SK-N-SH treated with all-trans-retinoic acid at 6 μM for 48 hours (cell line): ENCODE measurements at regions not wholly inside any gene's neighbourhood (a gene's known extent, or its start where the extent isn't known, plus 50 kb on each side); places are given as distances from the start of the nearest gene placed in this dataset.

Experiments
- ATAC-seq: fragments of 200-7000 bp; cut with Tn5 transposase; 3 replicates; pipeline ENCODE4 v1.9.1; 2020; ENCODE audit warnings: mild to moderate bottlenecking, moderate library complexity
- ARNTL ChIP-seq: fragments of 450-650 bp; formaldehyde crosslinking; IDR thresholded peaks from 2 replicates; pipeline ENCODE4 v1.5.0; 2020; ENCODE audit warnings: low read depth, mild to moderate bottlenecking, moderate library complexity, borderline replicate concordance
- BACH2 ChIP-seq: fragments of 250-450 bp; sonication (Bioruptor Pico); IDR thresholded peaks from 2 replicates; pipeline ENCODE4 v1.9.0; 2021; ENCODE audit warnings: mild to moderate bottlenecking, borderline replicate concordance
- CSDC2 ChIP-seq: fragments of 250-450 bp; sonication (Bioruptor Pico); IDR thresholded peaks from 2 replicates; pipeline ENCODE4 v1.5.0; 2020; ENCODE audit warnings: mild to moderate bottlenecking, moderate library complexity
- GLIS3 ChIP-seq: fragments of 250-450 bp; sonication (Bioruptor Pico); IDR thresholded peaks from 2 replicates; pipeline ENCODE4 v1.5.0; 2020; ENCODE audit warnings: mild to moderate bottlenecking, moderate library complexity
- ISL1 ChIP-seq: fragments of 250-450 bp; sonication (Bioruptor Pico); IDR thresholded peaks from 2 replicates; pipeline ENCODE4 v2.1.2; 2022; ENCODE audit warnings: mild to moderate bottlenecking, moderate library complexity
- OSR1 ChIP-seq: fragments of 250-450 bp; sonication (Bioruptor Pico); IDR thresholded peaks from 2 replicates; pipeline ENCODE4 v1.8.0; 2022; ENCODE audit warnings: moderate library complexity, mild to moderate bottlenecking, inconsistent platforms
- PPARA ChIP-seq: fragments of 250-450 bp; sonication (Bioruptor Pico); IDR thresholded peaks from 2 replicates; pipeline ENCODE4 v1.5.0; 2020; ENCODE audit warnings: mild to moderate bottlenecking, borderline replicate concordance
- RARB ChIP-seq: fragments of 250-450 bp; sonication (Bioruptor Pico); IDR thresholded peaks from 2 replicates; pipeline ENCODE4 v1.8.0; 2021; ENCODE audit warnings: mild to moderate bottlenecking, moderate library complexity
- SNAI2 ChIP-seq: fragments of 250-450 bp; sonication (Bioruptor Pico); IDR thresholded peaks from 2 replicates; pipeline ENCODE4 v1.5.0; 2020; ENCODE audit warnings: mild to moderate bottlenecking, moderate library complexity
- TCF4 ChIP-seq: fragments of 250-450 bp; sonication (Bioruptor Pico); IDR thresholded peaks from 2 replicates; pipeline ENCODE4 v1.8.0; 2021; ENCODE audit warnings: mild to moderate bottlenecking, moderate library complexity, borderline replicate concordance
- TOX ChIP-seq: fragments of 250-450 bp; sonication (Bioruptor Pico); IDR thresholded peaks from 2 replicates; pipeline ENCODE4 v1.8.0; 2021; ENCODE audit warnings: mild to moderate bottlenecking, moderate library complexity, borderline replicate concordance
- ZC3H10 ChIP-seq: fragments of 250-450 bp; sonication (Bioruptor Pico); IDR thresholded peaks from 2 replicates; pipeline ENCODE4 v1.5.1; 2021; ENCODE audit warnings: mild to moderate bottlenecking, moderate library complexity
- ZFP3 ChIP-seq: fragments of 250-450 bp; sonication (Bioruptor Pico); IDR thresholded peaks from 2 replicates; pipeline ENCODE4 v1.5.0; 2020; ENCODE audit warnings: mild to moderate bottlenecking, moderate library complexity
- ZFP30 ChIP-seq: fragments of 450-650 bp; formaldehyde crosslinking; IDR thresholded peaks from 2 replicates; pipeline ENCODE4 v1.5.0; 2022; ENCODE audit warnings: mild to moderate bottlenecking, moderate library complexity
- ZNF565 ChIP-seq: fragments of 450-650 bp; formaldehyde crosslinking; conservative IDR thresholded peaks from 2 replicates; pipeline ENCODE4 v1.5.0; 2020; ENCODE audit warnings: low read depth, mild to moderate bottlenecking, moderate library complexity
- ZNF70 ChIP-seq: fragments of 450-650 bp; formaldehyde crosslinking; IDR thresholded peaks from 2 replicates; pipeline ENCODE4 v1.5.0; 2020; ENCODE audit warnings: mild to moderate bottlenecking, moderate library complexity
- ZNF8 ChIP-seq: fragments of 450-650 bp; formaldehyde crosslinking; IDR thresholded peaks from 2 replicates; pipeline ENCODE4 v1.5.0; 2020; ENCODE audit warnings: mild to moderate bottlenecking, moderate library complexity
- TF ChIP-seq, protein P1 (sequence below): fragments of 250-450 bp; sonication (Bioruptor Pico); IDR thresholded peaks from 2 replicates; pipeline ENCODE4 v1.8.0; 2021; ENCODE audit warnings: low read depth, mild to moderate bottlenecking, moderate library complexity, borderline replicate concordance
- TF ChIP-seq, protein P2 (sequence below): fragments of 250-450 bp; sonication (Bioruptor Pico); IDR thresholded peaks from 2 replicates; pipeline ENCODE4 v1.8.0; 2020; ENCODE audit warnings: mild to moderate bottlenecking, moderate library complexity, borderline replicate concordance
- TF ChIP-seq, protein P3 (sequence below): fragments of 250-450 bp; sonication (Bioruptor Pico); IDR thresholded peaks from 2 replicates; pipeline ENCODE4 v1.5.1; 2021; ENCODE audit warnings: mild to moderate bottlenecking, moderate library complexity

DNA sequence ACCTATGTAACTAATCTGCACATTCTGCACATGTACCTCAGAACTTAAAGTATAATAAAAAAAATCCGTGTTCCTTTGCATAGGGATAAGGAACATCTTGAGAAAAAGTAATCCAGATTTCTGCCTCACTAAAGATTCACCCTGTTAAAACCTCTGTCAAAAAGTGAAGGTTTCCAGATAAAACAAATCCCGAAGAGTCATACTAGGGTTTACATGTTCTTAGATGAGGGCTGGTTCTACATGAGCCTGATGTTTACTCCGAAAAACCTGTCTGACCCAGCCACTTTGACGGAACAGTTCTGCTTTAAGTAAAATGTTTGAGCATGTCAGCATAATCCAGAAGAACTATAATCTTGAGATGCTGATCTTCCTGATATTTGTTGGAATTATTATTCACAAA lies 515.6 kb upstream of the SLC8A1 start:
- no peak for ATAC-seq
- TF ChIP-seq ZC3H10 (no peak), TOX (no peak), OSR1 (CRISPR knock-in tag) (no peak), CSDC2 (CRISPR knock-in tag) (no peak), TCF4 (CRISPR knock-in tag) (no peak), BACH2 (no peak), RARB (CRISPR knock-in tag) (no peak), ZFP30 (CRISPR knock-in tag) (no peak)
- TF ChIP-seq, protein P1, sequence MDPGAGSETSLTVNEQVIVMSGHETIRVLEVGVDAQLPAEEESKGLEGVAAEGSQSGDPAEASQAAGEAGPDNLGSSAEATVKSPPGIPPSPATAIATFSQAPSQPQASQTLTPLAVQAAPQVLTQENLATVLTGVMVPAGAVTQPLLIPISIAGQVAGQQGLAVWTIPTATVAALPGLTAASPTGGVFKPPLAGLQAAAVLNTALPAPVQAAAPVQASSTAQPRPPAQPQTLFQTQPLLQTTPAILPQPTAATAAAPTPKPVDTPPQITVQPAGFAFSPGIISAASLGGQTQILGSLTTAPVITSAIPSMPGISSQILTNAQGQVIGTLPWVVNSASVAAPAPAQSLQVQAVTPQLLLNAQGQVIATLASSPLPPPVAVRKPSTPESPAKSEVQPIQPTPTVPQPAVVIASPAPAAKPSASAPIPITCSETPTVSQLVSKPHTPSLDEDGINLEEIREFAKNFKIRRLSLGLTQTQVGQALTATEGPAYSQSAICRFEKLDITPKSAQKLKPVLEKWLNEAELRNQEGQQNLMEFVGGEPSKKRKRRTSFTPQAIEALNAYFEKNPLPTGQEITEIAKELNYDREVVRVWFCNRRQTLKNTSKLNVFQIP (CRISPR knock-in tag) = no peak
- TF ChIP-seq, protein P2, sequence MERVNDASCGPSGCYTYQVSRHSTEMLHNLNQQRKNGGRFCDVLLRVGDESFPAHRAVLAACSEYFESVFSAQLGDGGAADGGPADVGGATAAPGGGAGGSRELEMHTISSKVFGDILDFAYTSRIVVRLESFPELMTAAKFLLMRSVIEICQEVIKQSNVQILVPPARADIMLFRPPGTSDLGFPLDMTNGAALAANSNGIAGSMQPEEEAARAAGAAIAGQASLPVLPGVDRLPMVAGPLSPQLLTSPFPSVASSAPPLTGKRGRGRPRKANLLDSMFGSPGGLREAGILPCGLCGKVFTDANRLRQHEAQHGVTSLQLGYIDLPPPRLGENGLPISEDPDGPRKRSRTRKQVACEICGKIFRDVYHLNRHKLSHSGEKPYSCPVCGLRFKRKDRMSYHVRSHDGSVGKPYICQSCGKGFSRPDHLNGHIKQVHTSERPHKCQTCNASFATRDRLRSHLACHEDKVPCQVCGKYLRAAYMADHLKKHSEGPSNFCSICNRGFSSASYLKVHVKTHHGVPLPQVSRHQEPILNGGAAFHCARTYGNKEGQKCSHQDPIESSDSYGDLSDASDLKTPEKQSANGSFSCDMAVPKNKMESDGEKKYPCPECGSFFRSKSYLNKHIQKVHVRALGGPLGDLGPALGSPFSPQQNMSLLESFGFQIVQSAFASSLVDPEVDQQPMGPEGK (CRISPR knock-in tag) = no peak
- TF ChIP-seq, all 23 proteins: peak for 0

DNA sequence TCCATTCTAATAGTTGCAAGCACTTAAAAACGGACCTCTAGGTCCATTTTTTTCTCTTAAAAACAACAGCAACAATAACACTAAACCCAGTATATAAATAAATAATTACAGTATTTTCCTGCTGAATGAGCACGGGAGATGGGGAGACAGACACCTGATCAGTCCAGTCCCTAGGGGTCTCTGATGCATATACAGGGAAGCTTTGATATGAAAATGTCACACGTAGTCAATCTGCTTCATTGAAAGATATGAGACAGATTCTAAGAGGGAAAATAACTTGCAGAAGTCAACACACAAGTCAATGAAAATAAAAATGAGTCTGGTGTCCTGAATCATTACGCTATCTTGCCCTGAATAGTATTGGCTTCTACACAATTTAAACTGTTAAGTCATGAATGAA lies 523.3 kb upstream of the SLC8A1 start:
- no peak for ATAC-seq
- TF ChIP-seq, protein P2 (CRISPR knock-in tag) = no peak
- no peak for TF ChIP-seq PPARA (CRISPR knock-in tag)
- no peak for TF ChIP-seq BACH2
- TF ChIP-seq ZC3H10 = no peak

DNA sequence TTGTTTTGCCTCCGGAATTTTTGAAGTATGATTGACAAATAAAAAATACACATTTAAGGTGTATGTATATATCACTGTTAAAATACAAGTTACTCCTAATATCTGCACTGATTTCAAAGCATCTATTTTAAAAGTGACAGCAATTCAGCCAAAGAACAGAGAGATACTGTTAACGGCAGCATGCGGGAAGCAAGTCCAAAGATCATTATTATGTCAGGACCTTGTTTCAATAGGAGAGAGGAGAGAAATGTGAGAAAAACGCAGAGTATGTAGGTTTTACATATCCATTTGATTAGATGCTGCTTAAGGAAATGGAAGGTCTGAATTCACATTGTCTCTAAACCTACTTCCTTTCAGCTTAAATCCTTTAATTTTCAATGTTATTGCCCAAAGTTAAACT lies 545.5 kb upstream of the SLC8A1 start:
- no peak for TF ChIP-seq CSDC2 (CRISPR knock-in tag)
- no peak for ATAC-seq

DNA sequence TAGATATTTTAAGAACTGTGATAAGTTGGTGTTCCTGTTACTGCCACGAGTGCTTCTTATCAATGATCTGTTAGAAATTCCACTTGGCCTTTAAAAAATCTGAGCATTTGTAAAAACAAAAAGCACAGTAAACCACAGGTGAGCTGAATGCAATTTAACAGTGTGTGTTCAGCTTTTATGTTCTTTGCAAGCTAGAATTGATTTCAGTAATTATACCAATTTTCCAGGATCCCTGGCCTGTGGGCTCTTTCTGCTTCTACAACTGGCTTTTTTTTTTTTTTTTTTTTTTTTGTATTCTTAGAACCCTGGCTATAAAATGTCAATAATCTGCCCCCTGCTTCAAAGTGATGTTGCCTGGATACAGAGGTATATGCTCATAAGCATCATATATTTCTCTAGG lies 548.5 kb upstream of the SLC8A1 start:
- no peak for ATAC-seq
- TF ChIP-seq ISL1 (CRISPR knock-in tag) (no peak), GLIS3 (CRISPR knock-in tag) (no peak)
- TF ChIP-seq, protein P2 (CRISPR knock-in tag) = no peak
- TF ChIP-seq, protein P3, sequence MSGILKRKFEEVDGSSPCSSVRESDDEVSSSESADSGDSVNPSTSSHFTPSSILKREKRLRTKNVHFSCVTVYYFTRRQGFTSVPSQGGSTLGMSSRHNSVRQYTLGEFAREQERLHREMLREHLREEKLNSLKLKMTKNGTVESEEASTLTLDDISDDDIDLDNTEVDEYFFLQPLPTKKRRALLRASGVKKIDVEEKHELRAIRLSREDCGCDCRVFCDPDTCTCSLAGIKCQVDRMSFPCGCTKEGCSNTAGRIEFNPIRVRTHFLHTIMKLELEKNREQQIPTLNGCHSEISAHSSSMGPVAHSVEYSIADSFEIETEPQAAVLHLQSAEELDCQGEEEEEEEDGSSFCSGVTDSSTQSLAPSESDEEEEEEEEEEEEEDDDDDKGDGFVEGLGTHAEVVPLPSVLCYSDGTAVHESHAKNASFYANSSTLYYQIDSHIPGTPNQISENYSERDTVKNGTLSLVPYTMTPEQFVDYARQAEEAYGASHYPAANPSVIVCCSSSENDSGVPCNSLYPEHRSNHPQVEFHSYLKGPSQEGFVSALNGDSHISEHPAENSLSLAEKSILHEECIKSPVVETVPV (CRISPR knock-in tag) = no peak

DNA sequence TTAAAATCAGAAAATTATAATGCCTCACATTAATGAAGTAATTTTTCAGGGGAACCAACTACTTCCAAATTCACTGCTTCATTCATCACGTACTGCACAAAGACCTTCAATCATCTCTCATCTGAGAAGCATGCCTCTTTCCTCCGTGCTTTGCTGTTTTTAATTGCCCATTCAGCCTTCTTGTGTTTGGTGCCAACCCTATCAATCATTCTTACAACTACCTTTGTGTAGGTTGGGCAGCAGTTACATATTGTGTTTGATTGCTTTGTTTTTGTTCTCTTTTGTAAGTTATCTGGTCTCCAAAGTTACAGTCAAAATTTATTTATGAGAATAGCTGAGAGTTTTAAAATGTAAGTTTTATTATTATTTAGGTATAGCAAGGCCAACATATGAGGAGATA lies 549.0 kb upstream of the SLC8A1 start:
- no peak for ATAC-seq
- no peak for TF ChIP-seq RARB (CRISPR knock-in tag)
- TF ChIP-seq, protein P2 (CRISPR knock-in tag) = no peak
- TF ChIP-seq, protein P3 (CRISPR knock-in tag) = no peak
- TF ChIP-seq ZFP3 (CRISPR knock-in tag) = no peak
- TF ChIP-seq GLIS3 (CRISPR knock-in tag) = no peak
- no peak for TF ChIP-seq ZNF565 (CRISPR knock-in tag)
- no peak for TF ChIP-seq CSDC2 (CRISPR knock-in tag)
- no peak for TF ChIP-seq BACH2
- TF ChIP-seq ZNF8 (CRISPR knock-in tag) = no peak
- no peak for TF ChIP-seq ZNF70 (CRISPR knock-in tag)
- TF ChIP-seq ZFP30 (CRISPR knock-in tag) = no peak
- TF ChIP-seq, protein P1 (CRISPR knock-in tag) = no peak
- no peak for TF ChIP-seq SNAI2 (CRISPR knock-in tag)
- no peak for TF ChIP-seq ARNTL
